Sigmoid colon (tissue), 6 donors: ENCODE measurements at regions not wholly inside any gene's neighbourhood (a gene's known extent, or its start where the extent isn't known, plus 50 kb on each side); places are given as distances from the start of the nearest gene placed in this dataset.
"Not testable (repeated sequence)": the region's sequence is repeated elsewhere in the genome, so short reads cannot be mapped to it uniquely, and the experiment has no call there.

ENCODE experiments used
- DNase-seq: peaks from one replicate; pipeline ENCODE4 v3.0.0-alpha.2; 2019
- H3K27ac ChIP-seq, 4 donors: fragments of 200-600 bp; sonication (generic); one replicate each; pipeline ENCODE4 v1.5.1; 2016 to 2019; ENCODE audit warnings: mild to moderate bottlenecking in 1 of 4
- H3K27me3 ChIP-seq, 3 donors: fragments of 200-600 bp; sonication (generic); one replicate each; pipeline ENCODE4 v1.5.1; 2019; ENCODE audit warnings: mild to moderate bottlenecking in 1 of 3
- H3K36me3 ChIP-seq, 4 donors: fragments of 200-600 bp; sonication (generic); one replicate each; pipeline ENCODE4 v1.5.1; 2016 to 2019
- H3K4me1 ChIP-seq, 4 donors: fragments of 200-600 bp; sonication (generic); one replicate each; pipeline ENCODE4 v1.5.1; 2017 to 2019
- H3K4me3 ChIP-seq, 4 donors: fragments of 200-600 bp; sonication (generic); one replicate each; pipeline ENCODE4 v1.5.1; 2017 to 2019; ENCODE audit warnings: mild to moderate bottlenecking in 2 of 4, moderate library complexity in 1 of 4
- H3K9me3 ChIP-seq, 4 donors: fragments of 200-600 bp in 3 of 4; sonication (generic) in 3 of 4; one replicate each; pipeline versions ENCODE4 v1.5.1 to v1.6.1; 2013 to 2019
- CTCF ChIP-seq, 4 experiments: fragments of 450-650 bp in 3 of 4; fragments of 200-600 bp in 1 of 4; IDR thresholded peaks; one replicate each; pipeline ENCODE4 v1.5.1; 2016 to 2019; ENCODE audit warnings: antibody characterized with exemption in 4 of 4, mild to moderate bottlenecking in 3 of 4, moderate library complexity in 2 of 4
- EP300 ChIP-seq, 4 donors: sonication (generic); formaldehyde crosslinking; IDR thresholded peaks; one replicate each; pipeline ENCODE4 v1.6.1; 2017; ENCODE audit warnings: antibody characterized with exemption in 4 of 4
- POLR2A ChIP-seq, 2 donors: fragments of 450-650 bp; IDR thresholded peaks; one replicate each; pipeline ENCODE4 v1.6.1; 2016; ENCODE audit warnings: antibody characterized with exemption in 2 of 2, mild to moderate bottlenecking in 2 of 2, moderate library complexity in 2 of 2
- POLR2AphosphoS5 ChIP-seq, 4 donors: sonication (generic); formaldehyde crosslinking; IDR thresholded peaks; one replicate each; pipeline ENCODE4 v1.6.1; 2017; ENCODE audit warnings: antibody characterized with exemption in 4 of 4
- WGBS, 2 donors: extraction: QIAGEN DNeasy Blood & Tissue Kit; methylation state at CpG; one replicate each; pipeline ENCODE4 v1.1.7; 2013; 5-methylcytosine and 5-hydroxymethylcytosine counted together
- intact Hi-C: fragments of 100-400 bp; cut with DNase I; formaldehyde crosslinking; loops from one replicate; pipeline ENCODE4 v1.15.1; 2023
- donor health status: healthy with polysubstance abuse.
- donor health status: healthy.

- no peak for TF ChIP-seq CTCF (IDR thresholded peaks at IDR 0.05)
- TF ChIP-seq POLR2A (IDR thresholded peaks at IDR 0.05) = no peak
- no peak for TF ChIP-seq EP300 (IDR thresholded peaks at IDR 0.05)
- TF ChIP-seq POLR2AphosphoS5 (IDR thresholded peaks at IDR 0.05) = no peak
- H3K4me3 ChIP-seq = no peak overlapping the region
- no peak for DNase-seq
- H3K4me1 ChIP-seq = peaks cover 0 to 1% (median 0%) of the 10 kb centered on the region in 4 donors
- intact Hi-C loops = no loop called here
- no peak overlapping the region for H3K27ac ChIP-seq
- WGBS, 2 donors = 78 to 86% methylated on average over 3 of the region's 3 CpGs
- H3K27me3 ChIP-seq = no peaks in the 10 kb centered on the region
- H3K36me3 ChIP-seq = no peaks in the 10 kb centered on the region
- H3K9me3 ChIP-seq = no peaks in the 10 kb centered on the region
Observed at GRCh38 chr5:67875601-67876000, 340.0 kb upstream of the PIK3R1 start.

GRCh38 chr5:67873935-67874334, 341.6 kb upstream of the PIK3R1 start:
- H3K4me3 ChIP-seq = no peak overlapping the region
- no peaks in the 10 kb centered on the region for H3K9me3 ChIP-seq
- intact Hi-C loops = no loop called here
- H3K36me3 ChIP-seq = no peaks in the 10 kb centered on the region
- H3K27me3 ChIP-seq = no peaks in the 10 kb centered on the region
- TF ChIP-seq CTCF (IDR thresholded peaks at IDR 0.05) (no peak), POLR2A (IDR thresholded peaks at IDR 0.05) (no peak), EP300 (IDR thresholded peaks at IDR 0.05) (no peak), POLR2AphosphoS5 (IDR thresholded peaks at IDR 0.05) (no peak)
- no peaks in the 10 kb centered on the region for H3K4me1 ChIP-seq
- no peak for DNase-seq
- H3K27ac ChIP-seq = no peak overlapping the region

- no peak for DNase-seq
- Histone ChIP-seq H3K36me3 (no peaks in the 10 kb centered on the region), H3K27ac (no peak overlapping the region), H3K27me3 (no peaks in the 10 kb centered on the region), H3K4me1 (no peaks in the 10 kb centered on the region), H3K4me3 (no peak overlapping the region), H3K9me3 (no peaks in the 10 kb centered on the region)
- TF ChIP-seq CTCF (IDR thresholded peaks at IDR 0.05) (no peak), POLR2AphosphoS5 (IDR thresholded peaks at IDR 0.05) (no peak), POLR2A (IDR thresholded peaks at IDR 0.05) (no peak), EP300 (IDR thresholded peaks at IDR 0.05) (no peak)
- intact Hi-C loops = no loop called here
- WGBS, 2 donors = 69 to 71% methylated on average over 3 of the region's 3 CpGs
Observed at GRCh38 chr5:67870662-67871061, 344.9 kb upstream of the PIK3R1 start.

GRCh38 chr5:67864335-67864734, 351.2 kb upstream of the PIK3R1 start:
- H3K36me3 ChIP-seq, H3K27ac ChIP-seq, H3K4me3 ChIP-seq, DNase-seq, H3K27me3 ChIP-seq, H3K4me1 ChIP-seq, H3K9me3 ChIP-seq, intact Hi-C loops: not testable (repeated sequence)
- 4 to 60% methylated on average over 1 of the region's 1 CpG for WGBS, 2 donors

- H3K27ac ChIP-seq = no peak overlapping the region
- intact Hi-C loops = no loop called here
- H3K36me3 ChIP-seq = no peaks in the 10 kb centered on the region
- no peak for DNase-seq
- H3K9me3 ChIP-seq = peaks cover 0 to 3% (median 0%) of the 10 kb centered on the region in 4 donors
- H3K4me1 ChIP-seq = no peaks in the 10 kb centered on the region
- 23 to 68% methylated on average over 5 of the region's 5 CpGs for WGBS, 2 donors
- TF ChIP-seq POLR2A (IDR thresholded peaks at IDR 0.05) = no peak
- TF ChIP-seq CTCF (IDR thresholded peaks at IDR 0.05) = no peak
- no peak for TF ChIP-seq EP300 (IDR thresholded peaks at IDR 0.05)
- TF ChIP-seq POLR2AphosphoS5 (IDR thresholded peaks at IDR 0.05) = no peak
- no peaks in the 10 kb centered on the region for H3K27me3 ChIP-seq
- no peak overlapping the region for H3K4me3 ChIP-seq
Observed at GRCh38 chr5:67858471-67859031, 357.0 kb upstream of the PIK3R1 start.
